Brain pericyte (primary cell): ENCODE measurements at regions not wholly inside any gene's neighbourhood (a gene's known extent, or its start where the extent isn't known, plus 50 kb on each side); places are given as distances from the start of the nearest gene placed in this dataset.

ENCODE experiments used
- DNase-seq: peaks from one replicate; pipeline ENCODE4 v3.0.0-alpha.2; 2012; ENCODE audit warnings: low read depth, low spot score

- no peak for DNase-seq
Observed at GRCh38 chr1:30406996-30407864, 316.2 kb downstream of the MATN1 start.

GRCh38 chr1:30405631-30406212, 317.7 kb downstream of the MATN1 start:
- no peak for DNase-seq

DNA sequence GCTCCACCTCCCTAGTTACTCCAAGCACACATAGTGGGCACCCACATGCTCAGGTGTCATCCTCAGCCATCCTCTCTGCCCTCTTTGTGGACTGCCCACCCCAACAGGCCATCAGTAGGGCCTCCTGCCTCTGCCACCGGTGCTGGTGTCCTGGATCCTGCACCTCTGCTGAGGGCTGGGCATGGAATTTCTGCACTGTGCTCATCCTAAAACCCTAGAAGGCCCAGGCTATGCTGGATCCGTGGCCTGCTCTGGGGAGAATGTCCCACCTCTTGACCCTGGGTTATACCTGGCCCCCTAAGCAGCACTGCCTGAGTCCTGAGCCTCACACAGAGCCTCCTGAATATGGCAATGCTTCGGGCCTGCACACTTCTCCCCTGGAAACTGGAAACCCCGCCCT, 318.3 kb downstream of the MATN1 start:
- DNase-seq = no peak

DNA sequence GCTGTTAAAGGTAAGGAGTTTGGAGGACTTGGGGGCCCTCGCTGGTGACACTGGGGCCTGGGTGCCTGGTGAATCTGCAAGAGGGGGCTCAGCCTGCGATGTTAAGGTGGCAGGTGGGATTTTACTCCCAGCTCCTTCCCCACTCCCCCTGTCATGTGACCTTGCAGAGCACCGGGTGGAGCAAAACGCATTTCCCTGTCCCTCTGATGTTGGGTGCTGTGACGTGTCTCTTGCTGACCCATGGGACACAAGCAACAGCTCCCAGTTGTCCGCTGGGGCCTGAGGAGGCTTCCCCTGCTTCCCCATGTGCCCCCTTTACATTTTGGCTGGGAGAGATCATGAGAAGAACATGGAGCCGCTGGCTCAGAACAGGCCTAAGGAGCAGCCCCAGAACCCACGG, 319.0 kb downstream of the MATN1 start:
- no peak for DNase-seq

DNA sequence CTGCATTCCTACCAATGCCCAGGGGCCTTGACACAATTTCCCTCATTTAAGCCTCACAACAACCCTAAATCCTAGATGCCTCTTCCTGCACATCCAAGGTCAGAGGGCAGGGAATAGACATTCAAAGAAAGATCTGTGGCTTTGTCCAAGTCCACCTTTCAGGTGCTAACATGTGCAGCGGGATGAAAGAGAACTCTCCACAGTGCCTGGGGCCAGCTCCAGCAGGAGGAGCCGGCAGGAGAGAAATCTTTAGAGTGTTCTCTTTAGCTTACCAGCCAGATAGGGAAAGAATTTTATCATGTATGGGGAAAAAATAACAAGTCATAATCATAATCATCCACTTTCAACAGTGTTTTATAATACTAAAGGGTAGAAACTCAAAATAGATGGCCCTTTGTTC, 319.7 kb downstream of the MATN1 start:
- DNase-seq = no peak

GRCh38 chr1:30403061-30403645, 320.2 kb downstream of the MATN1 start:
- DNase-seq = no peak

DNA sequence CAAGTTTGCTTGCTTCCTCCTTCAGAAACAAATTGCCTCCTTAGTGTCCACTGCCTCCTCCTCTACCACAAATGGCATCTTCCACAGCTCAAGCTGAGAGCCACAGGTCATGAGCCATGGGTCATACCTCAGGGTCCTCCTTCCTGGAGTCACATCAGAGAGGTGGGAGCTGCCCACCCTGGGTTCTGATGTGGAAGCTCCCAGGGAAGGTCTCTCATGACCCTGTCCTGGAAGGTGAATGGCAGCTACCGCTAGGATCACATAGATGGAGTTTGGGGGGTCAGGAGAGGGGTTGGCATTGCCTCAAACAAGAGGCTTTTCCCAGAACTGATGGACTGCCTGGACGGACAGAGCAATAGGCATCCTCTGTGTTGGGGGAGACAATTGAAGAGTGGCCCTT, 321.4 kb downstream of the MATN1 start:
- no peak for DNase-seq

GRCh38 chr1:30400507-30400906, 322.9 kb downstream of the MATN1 start:
- DNase-seq = no peak

- DNase-seq = no peak
Observed at GRCh38 chr1:30399026-30399425, 324.4 kb downstream of the MATN1 start.

GRCh38 chr1:30397576-30397975, 325.8 kb downstream of the MATN1 start:
- DNase-seq = no peak

- DNase-seq = no peak
Observed at GRCh38 chr1:30395631-30396030, 327.8 kb downstream of the MATN1 start.

DNA sequence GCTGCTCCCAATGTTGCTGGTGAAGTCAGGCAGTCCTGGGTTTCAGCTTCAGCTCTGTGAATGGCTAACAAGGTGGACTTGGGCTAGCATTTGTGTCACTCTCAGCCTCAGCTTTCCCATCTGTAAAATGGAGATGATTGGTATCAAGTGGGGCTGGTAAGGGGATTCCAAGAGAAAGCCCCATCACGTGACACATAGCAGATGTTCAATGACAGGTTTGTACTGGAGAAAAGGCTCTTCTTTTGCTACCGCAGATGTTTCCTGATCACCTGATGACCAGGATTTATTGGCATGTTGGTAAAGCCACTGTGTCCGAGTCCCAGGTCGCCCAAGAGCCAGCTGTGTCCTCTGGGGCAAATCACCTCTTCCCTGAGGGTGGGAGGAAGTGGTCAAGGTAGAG, 335.0 kb downstream of the MATN1 start:
- DNase-seq = no peak

GRCh38 chr1:30386156-30386926, 337.0 kb downstream of the MATN1 start:
- DNase-seq = no peak

- DNase-seq = no peak
Observed at GRCh38 chr1:30385246-30385995, 338.0 kb downstream of the MATN1 start.

DNA sequence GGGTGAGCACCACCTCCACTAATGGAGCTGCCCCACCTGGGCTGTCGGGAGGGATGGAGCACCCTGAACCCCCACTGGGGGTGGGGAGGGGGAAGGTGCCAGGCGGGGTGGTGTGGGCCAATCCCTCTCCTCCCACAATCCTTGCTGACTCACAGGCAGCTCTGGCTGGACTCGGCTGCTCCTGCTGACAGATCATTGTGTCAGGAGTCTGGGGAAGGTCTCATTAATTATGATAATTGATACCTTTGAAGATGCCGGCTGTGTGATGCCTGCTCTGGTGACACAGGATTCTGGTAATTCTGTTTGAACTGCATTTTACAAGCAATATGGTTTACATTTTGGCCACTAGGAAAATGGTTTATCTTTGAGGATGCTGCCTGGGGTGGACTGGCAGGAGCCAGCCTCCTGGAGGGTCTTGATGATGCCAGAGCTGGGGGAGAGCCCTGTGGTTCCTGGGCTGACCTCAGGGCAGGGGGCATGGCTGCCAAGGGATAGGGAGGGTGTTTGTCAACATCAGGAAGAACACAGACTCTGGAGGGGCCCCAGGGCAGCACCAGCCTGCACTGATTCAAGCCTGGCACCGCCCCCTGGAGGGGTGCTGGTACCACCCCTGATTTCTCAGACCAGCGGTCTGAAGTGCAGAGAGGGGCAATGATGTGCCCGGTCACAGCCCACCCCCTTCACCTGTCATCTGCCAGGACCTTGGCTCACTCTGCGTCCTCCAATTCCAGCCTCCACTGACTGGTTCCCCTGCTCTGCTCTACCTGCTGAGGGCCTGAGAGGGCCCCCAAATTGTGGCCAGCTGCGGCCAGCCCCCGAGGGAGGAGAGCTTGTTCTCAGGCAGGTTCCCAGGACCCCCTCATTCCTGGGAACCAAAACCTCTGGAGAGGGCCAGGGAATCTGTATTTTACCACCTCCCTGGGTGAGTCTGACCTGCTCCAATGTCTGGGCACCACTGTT, 338.8 kb downstream of the MATN1 start:
- no peak for DNase-seq

GRCh38 chr1:30383221-30383711, 340.1 kb downstream of the MATN1 start:
- no peak for DNase-seq

DNA sequence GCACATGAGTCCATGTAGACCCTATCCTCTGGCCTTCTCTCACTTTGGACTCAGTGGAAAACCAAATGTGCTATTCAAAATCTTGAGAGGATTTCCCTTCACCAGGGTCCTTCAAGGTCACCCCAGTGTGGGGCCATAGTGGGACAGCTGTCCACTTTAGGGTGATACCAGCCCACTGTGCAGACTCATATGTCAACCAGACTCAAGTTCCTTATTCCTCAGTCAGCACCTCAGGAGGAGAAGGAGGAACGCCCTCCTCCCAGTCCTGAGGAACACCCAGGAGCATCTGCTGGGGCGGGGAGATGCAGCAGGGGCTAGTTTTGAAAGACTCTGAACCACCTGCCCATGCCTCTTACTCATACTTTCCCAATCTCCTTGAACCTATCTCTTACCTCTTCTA, 340.9 kb downstream of the MATN1 start:
- DNase-seq = no peak

- no peak for DNase-seq
Observed at GRCh38 chr1:30381671-30382365, 341.6 kb downstream of the MATN1 start.

DNA sequence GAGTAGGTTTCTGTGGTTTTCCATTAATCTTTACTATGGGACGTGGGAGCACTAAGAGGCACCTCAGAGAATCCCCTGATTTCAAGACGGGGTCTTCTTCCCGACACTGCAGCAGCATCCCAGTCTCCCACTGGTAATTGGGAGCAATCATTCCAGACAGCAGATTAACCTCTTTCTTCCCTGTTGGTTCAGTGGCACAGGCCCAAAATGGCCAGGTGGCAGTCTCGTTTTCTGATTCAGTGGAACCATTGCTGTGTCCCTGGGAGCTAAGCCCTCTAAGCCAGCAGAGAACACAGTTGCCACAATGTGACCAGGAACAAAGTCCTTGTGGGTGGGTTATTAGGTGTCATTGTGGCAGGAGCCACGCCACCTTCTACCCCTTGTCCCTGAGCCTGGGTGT, 342.1 kb downstream of the MATN1 start:
- DNase-seq = no peak

- DNase-seq = no peak
Observed at GRCh38 chr1:30380625-30380984, 342.8 kb downstream of the MATN1 start.
